CD4-positive, alpha-beta memory T cell (primary cell): ENCODE measurements at regions not wholly inside any gene's neighbourhood (a gene's known extent, or its start where the extent isn't known, plus 50 kb on each side); places are given as distances from the start of the nearest gene placed in this dataset.
A peak's percentile ranks its signal among the peaks of the same experiment; 100 is the strongest.

ENCODE experiments used
- CTCF ChIA-PET: fragments of 350-600 bp; sonication (Branson Sonifier 250); formaldehyde crosslinking; loops from one replicate; lab custom pipeline; 2021; ENCODE audit warnings: inconsistent platforms; ENCODE audit not compliant: partially characterized antibody; lab: Charles Lee
- POLR2A ChIA-PET: fragments of 350-600 bp; sonication (Branson Sonifier 250); formaldehyde crosslinking; loops from one replicate; lab custom pipeline; 2021; ENCODE audit not compliant: partially characterized antibody; lab: Charles Lee
- DNase-seq, 5 donors: peaks; one replicate each; pipeline versions ENCODE4 v3.0.0 to v3.0.0-alpha.2; 2020 to 2022; ENCODE audit warnings: mixed read lengths in 1 of 5
- H3K27ac ChIP-seq: one replicate; pipeline ENCODE4 v1.7.0; 2013; ENCODE audit warnings: low read depth, low read length
- H3K27me3 ChIP-seq: 2 replicates; pipeline ENCODE4 v1.7.0; 2013; ENCODE audit warnings: mild to moderate bottlenecking, low read length, moderate library complexity; ENCODE audit not compliant: insufficient read depth
- H3K36me3 ChIP-seq: 2 replicates; pipeline ENCODE4 v1.7.0; 2013; ENCODE audit warnings: mild to moderate bottlenecking, low read length, moderate library complexity; ENCODE audit not compliant: insufficient read depth
- H3K4me1 ChIP-seq: 2 replicates; pipeline ENCODE4 v1.7.0; 2013; ENCODE audit warnings: mild to moderate bottlenecking, low read length, moderate library complexity; ENCODE audit not compliant: insufficient read depth
- H3K4me3 ChIP-seq, 2 donors: one replicate each; pipeline ENCODE4 v1.7.0; 2013; ENCODE audit warnings: low read length in 2 of 2, mild to moderate bottlenecking in 1 of 2
- H3K9me3 ChIP-seq, 2 donors: one replicate each; pipeline ENCODE4 v1.7.0; 2013; ENCODE audit warnings: low read length in 2 of 2, control low read depth in 1 of 2; ENCODE audit not compliant: control insufficient read depth in 1 of 2
- H3K27ac Mint-ChIP-seq, 7 donors: one replicate each; pipeline ENCODE4 v1.8.0; 2020 to 2021; ENCODE audit warnings: mixed read lengths in 7 of 7, mild to moderate bottlenecking in 6 of 7, inconsistent platforms in 3 of 7, moderate library complexity in 3 of 7
- H3K27me3 Mint-ChIP-seq, 2 donors: one replicate each; pipeline ENCODE4 v1.8.0; 2020 to 2021; ENCODE audit warnings: mixed read lengths in 2 of 2
- H3K36me3 Mint-ChIP-seq, 2 donors: one replicate each; pipeline ENCODE4 v1.8.0; 2020 to 2021; ENCODE audit warnings: mixed read lengths in 2 of 2, inconsistent platforms in 1 of 2, mild to moderate bottlenecking in 1 of 2
- H3K4me1 Mint-ChIP-seq, 4 donors: one replicate each; pipeline ENCODE4 v1.8.0; 2020 to 2021; ENCODE audit warnings: mixed read lengths in 4 of 4, mild to moderate bottlenecking in 1 of 4
- H3K4me3 Mint-ChIP-seq, 8 donors: one replicate each; pipeline ENCODE4 v1.8.0; 2020 to 2021; ENCODE audit warnings: mixed read lengths in 8 of 8, mild to moderate bottlenecking in 7 of 8, moderate library complexity in 6 of 8, inconsistent platforms in 3 of 8
- H3K9me3 Mint-ChIP-seq, 8 donors: one replicate each; pipeline ENCODE4 v1.8.0; 2020 to 2021; ENCODE audit warnings: mixed read lengths in 8 of 8, mild to moderate bottlenecking in 5 of 8, inconsistent platforms in 3 of 8, moderate library complexity in 1 of 8
- intact Hi-C: fragments of 100-400 bp; cut with micrococcal nuclease; formaldehyde crosslinking; loops from one replicate; pipeline ENCODE4 v1.15.1; 2023

GRCh38 chr13:95457294-95457693 lies 95.2 kb upstream of the CLDN10 start:
- Histone ChIP-seq H3K9me3 (no peaks in the 10 kb centered on the region), H3K4me1 (no peaks in the 10 kb centered on the region), H3K27ac (no peak overlapping the region), H3K36me3 (no peaks in the 10 kb centered on the region), H3K4me3 (no peak overlapping the region), H3K27me3 (no peaks in the 10 kb centered on the region)
- Mint-ChIP-seq H3K4me3 (peak overlapping the region in 5 of 8 donors; percentile 13 to 75 (median 62)), H3K36me3 (peaks cover 0 to 2% of the 10 kb centered on the region in 2 donors), H3K27ac (no peak overlapping the region), H3K4me1 (peaks cover 8 to 23% (median 12%) of the 10 kb centered on the region in 4 donors), H3K9me3 (peaks cover 10 to 31% (median 18%) of the 10 kb centered on the region in 8 donors), H3K27me3 (no peaks in the 10 kb centered on the region)
- ChIA-PET CTCF (no interaction called here), POLR2A (no interaction called here)
- DNase-seq, result no peak
- intact Hi-C loops, result no loop called here

DNA sequence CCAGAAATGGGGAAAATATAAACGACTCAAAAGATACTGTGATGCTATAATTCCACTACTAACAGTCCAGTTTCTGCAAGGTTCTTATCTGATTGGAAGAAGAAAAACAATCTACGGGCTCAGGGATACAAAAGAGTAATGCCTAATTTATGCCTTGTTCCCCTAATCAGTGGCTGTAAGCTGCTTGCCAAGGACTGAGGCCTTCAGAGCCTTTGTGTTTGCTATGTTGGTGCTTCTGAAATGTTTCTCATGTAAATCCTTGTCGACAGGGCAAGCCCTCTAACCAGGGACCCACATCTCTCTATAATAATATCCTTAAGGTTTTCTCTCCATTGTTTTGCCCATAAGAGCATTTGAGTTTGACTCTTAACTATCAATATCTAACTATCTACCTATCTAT lies 89.7 kb upstream of the CLDN10 start:
- no peak for DNase-seq
- H3K9me3 ChIP-seq, result no peaks in the 10 kb centered on the region
- H3K36me3 Mint-ChIP-seq, result peaks cover 0 to 2% of the 10 kb centered on the region in 2 donors
- no peak overlapping the region for H3K27ac ChIP-seq
- ChIA-PET CTCF (no interaction called here), POLR2A (no interaction called here)
- H3K4me3 Mint-ChIP-seq, result no peak overlapping the region
- H3K9me3 Mint-ChIP-seq, result peaks cover 10 to 30% (median 18%) of the 10 kb centered on the region in 8 donors
- no peak overlapping the region for H3K4me3 ChIP-seq
- H3K36me3 ChIP-seq, result no peaks in the 10 kb centered on the region
- H3K4me1 Mint-ChIP-seq, result peaks cover 0 to 3% (median under 1%) of the 10 kb centered on the region in 4 donors
- intact Hi-C loops, result no loop called here
- H3K27ac Mint-ChIP-seq, result no peak overlapping the region
- H3K27me3 ChIP-seq, result no peaks in the 10 kb centered on the region
- no peaks in the 10 kb centered on the region for H3K4me1 ChIP-seq
- H3K27me3 Mint-ChIP-seq, result peaks cover 0 to 2% of the 10 kb centered on the region in 2 donors

- POLR2A ChIA-PET, result no interaction called here
- peaks cover 0 to 2% of the 10 kb centered on the region in 2 donors for H3K27me3 Mint-ChIP-seq
- H3K4me1 ChIP-seq, result no peaks in the 10 kb centered on the region
- H3K27me3 ChIP-seq, result no peaks in the 10 kb centered on the region
- no peaks in the 10 kb centered on the region for H3K9me3 ChIP-seq
- H3K36me3 Mint-ChIP-seq, result peaks cover 0 to 2% of the 10 kb centered on the region in 2 donors
- no peak overlapping the region for H3K27ac Mint-ChIP-seq
- CTCF ChIA-PET, result no interaction called here
- H3K4me1 Mint-ChIP-seq, result no peaks in the 10 kb centered on the region
- H3K9me3 Mint-ChIP-seq, result peaks cover 5 to 23% (median 15%) of the 10 kb centered on the region in 8 donors
- no peak overlapping the region for H3K4me3 Mint-ChIP-seq
- no peaks in the 10 kb centered on the region for H3K36me3 ChIP-seq
- H3K4me3 ChIP-seq, result no peak overlapping the region
- intact Hi-C loops, result no loop called here
- DNase-seq, result no peak
- no peak overlapping the region for H3K27ac ChIP-seq
Observed at GRCh38 chr13:95463531-95463930, 89.0 kb upstream of the CLDN10 start.

DNA sequence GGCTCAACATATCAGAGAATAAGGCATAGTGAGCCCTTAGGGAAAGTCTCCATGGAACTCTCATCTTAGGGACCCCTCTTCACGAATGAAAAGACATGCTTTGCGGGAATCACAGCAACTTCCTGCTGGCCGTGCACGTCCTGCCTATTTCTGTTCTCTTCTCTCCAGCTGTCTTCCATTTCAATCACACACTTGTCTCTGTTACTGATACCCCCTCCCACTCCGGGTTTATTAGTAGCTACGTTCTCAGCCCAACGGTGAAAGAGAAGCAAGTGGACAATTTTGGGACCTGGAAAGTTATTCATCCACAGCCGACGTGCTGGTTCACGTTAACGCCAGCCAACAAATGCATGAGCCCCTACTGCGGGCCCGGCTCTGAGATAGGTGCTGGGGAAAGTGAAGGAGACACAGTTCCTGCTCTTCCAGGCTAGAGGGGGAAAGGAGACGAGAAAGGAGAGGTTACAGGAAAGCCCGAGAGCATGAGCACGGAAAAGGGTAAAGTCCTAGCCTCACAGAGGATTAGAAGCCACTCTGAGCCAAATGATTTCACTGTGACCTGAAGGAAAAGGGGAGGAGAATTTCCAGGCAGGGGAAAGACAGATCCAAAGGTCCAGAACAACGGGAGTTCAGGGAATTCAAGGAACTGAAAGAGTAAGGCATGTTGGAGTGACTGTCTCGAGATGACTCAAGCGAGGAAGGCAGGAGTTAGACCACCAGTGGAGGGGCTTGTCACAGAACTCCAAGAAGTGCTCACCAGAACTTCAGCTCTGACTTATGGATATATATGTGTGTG lies 81.8 kb upstream of the CLDN10 start:
- Mint-ChIP-seq H3K36me3 (no peaks in the 10 kb centered on the region), H3K4me3 (no peak overlapping the region), H3K27ac (no peak overlapping the region)

GRCh38 chr13:95471960-95472359 lies 80.6 kb upstream of the CLDN10 start:
- Mint-ChIP-seq H3K27me3 (peaks cover 0 to 4% of the 10 kb centered on the region in 2 donors), H3K27ac (no peak overlapping the region), H3K4me3 (no peak overlapping the region), H3K9me3 (no peaks in the 10 kb centered on the region), H3K4me1 (no peaks in the 10 kb centered on the region), H3K36me3 (no peaks in the 10 kb centered on the region)
- DNase-seq, result no peak
- Histone ChIP-seq H3K27me3 (no peaks in the 10 kb centered on the region), H3K4me1 (no peaks in the 10 kb centered on the region), H3K4me3 (no peak overlapping the region), H3K9me3 (no peaks in the 10 kb centered on the region), H3K36me3 (no peaks in the 10 kb centered on the region), H3K27ac (no peak overlapping the region)
- POLR2A ChIA-PET, result no interaction called here
- CTCF ChIA-PET, result interaction anchor here (0.7 kb wide), 1 partner anchor 1753 kb away, joined by 3 read pairs; no protein-coding TSS in a partner anchor
- intact Hi-C loops, result no loop called here

More for the DNA sequence above, 81.8 kb upstream of the CLDN10 start:
- intact Hi-C loops, result no loop called here
- Histone ChIP-seq H3K9me3 (no peaks in the 10 kb centered on the region), H3K4me1 (no peaks in the 10 kb centered on the region), H3K27ac (no peak overlapping the region), H3K36me3 (no peaks in the 10 kb centered on the region), H3K4me3 (no peak overlapping the region), H3K27me3 (no peaks in the 10 kb centered on the region)
- ChIA-PET POLR2A (no interaction called here), CTCF (interaction anchor here (1.6 kb wide), 1 partner anchor 8 kb away, joined by 5 read pairs; no protein-coding TSS in a partner anchor)
- no peak for DNase-seq
- Mint-ChIP-seq H3K9me3 (no peaks in the 10 kb centered on the region), H3K27me3 (peaks cover 0 to 4% of the 10 kb centered on the region in 2 donors), H3K4me1 (no peaks in the 10 kb centered on the region)

- no peak overlapping the region for H3K27ac Mint-ChIP-seq
- H3K4me1 ChIP-seq, result no peaks in the 10 kb centered on the region
- no peaks in the 10 kb centered on the region for H3K36me3 ChIP-seq
- H3K27ac ChIP-seq, result no peak overlapping the region
- H3K9me3 Mint-ChIP-seq, result no peaks in the 10 kb centered on the region
- H3K27me3 Mint-ChIP-seq, result peaks cover 0 to 5% of the 10 kb centered on the region in 2 donors
- no peaks in the 10 kb centered on the region for H3K36me3 Mint-ChIP-seq
- POLR2A ChIA-PET, result no interaction called here
- H3K4me1 Mint-ChIP-seq, result peaks cover 4 to 8% (median 7%) of the 10 kb centered on the region in 4 donors
- CTCF ChIA-PET, result interaction anchor here (0.6 to 0.9 kb wide), 3 partner anchors 71 to 285 kb away, joined by 3 read pairs; no protein-coding TSS in a partner anchor
- no peaks in the 10 kb centered on the region for H3K9me3 ChIP-seq
- no peaks in the 10 kb centered on the region for H3K27me3 ChIP-seq
- no peak overlapping the region for H3K4me3 ChIP-seq
- no peak overlapping the region for H3K4me3 Mint-ChIP-seq
- intact Hi-C loops, result no loop called here
- no peak for DNase-seq
Observed at GRCh38 chr13:95474992-95475391, 77.5 kb upstream of the CLDN10 start.

DNA sequence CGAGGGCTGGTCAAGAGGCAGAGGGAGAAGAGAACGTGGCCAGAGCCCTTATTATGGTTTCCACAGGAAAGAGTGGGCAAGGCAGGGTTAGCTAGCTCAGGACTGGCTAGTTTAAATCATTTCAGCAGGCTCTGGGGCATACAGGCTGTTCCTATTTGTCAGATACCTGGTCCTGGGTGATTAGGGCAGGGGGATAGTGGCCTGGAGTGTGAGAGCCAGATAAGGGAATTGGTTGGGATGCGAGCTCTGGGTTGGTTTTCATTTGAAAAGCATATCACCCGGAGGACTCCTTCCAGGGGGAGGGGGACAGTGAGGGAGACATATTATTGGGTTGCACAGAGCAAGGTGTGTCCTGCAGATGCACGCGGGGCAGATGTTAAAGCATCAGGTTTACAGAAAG lies 75.3 kb upstream of the CLDN10 start:
- intact Hi-C loops, result no loop called here
- H3K4me3 Mint-ChIP-seq, result no peak overlapping the region

More for the DNA sequence above, 75.3 kb upstream of the CLDN10 start:
- Mint-ChIP-seq H3K27ac (no peak overlapping the region), H3K27me3 (peaks cover 0 to 1% of the 10 kb centered on the region in 2 donors), H3K4me1 (peaks cover 4 to 8% (median 8%) of the 10 kb centered on the region in 4 donors), H3K36me3 (no peaks in the 10 kb centered on the region), H3K9me3 (no peaks in the 10 kb centered on the region)
- H3K4me1 ChIP-seq, result no peaks in the 10 kb centered on the region
- CTCF ChIA-PET, result interaction anchor here (0.9 kb wide), 1 partner anchor 73 kb away, joined by 3 read pairs; no protein-coding TSS in a partner anchor
- no peak for DNase-seq
- no peak overlapping the region for H3K4me3 ChIP-seq
- H3K27ac ChIP-seq, result no peak overlapping the region
- no peaks in the 10 kb centered on the region for H3K27me3 ChIP-seq
- no peaks in the 10 kb centered on the region for H3K36me3 ChIP-seq
- POLR2A ChIA-PET, result no interaction called here
- no peaks in the 10 kb centered on the region for H3K9me3 ChIP-seq
